ENCODE measurements at regions not wholly inside any gene's neighbourhood (a gene's known extent, or its start where the extent isn't known, plus 50 kb on each side); places are given as distances from the start of the nearest gene placed in this dataset.

DNA sequence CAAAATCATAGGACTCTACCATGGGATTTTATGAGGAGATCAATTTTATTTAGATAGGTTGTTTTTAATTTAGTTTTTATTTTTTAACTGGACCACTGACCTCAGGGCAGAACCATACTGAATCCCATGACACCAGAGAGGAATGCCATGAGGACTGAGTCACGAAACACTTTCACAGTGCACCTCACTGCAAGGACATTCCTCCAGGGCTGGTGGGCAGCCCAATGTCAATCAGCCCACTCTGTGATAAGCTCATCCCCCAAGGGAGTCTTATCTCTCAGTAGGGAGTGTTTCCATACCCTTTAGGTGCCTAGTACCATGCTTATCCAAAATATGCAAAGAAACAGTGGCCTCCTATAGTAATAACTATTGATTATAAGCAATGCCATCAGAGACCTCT is 224.5 kb upstream of the CDH6 start:
- DNase-seq (ENCODE audit: low spot score): no peak
- intact Hi-C loops (cut with micrococcal nuclease; ENCODE audit: unreplicated experiment): no loop called here
- no peaks in the 10 kb centered on the region for H3K36me3 ChIP-seq (ENCODE audit: insufficient read depth, low read length)
- no TSS peak for BruUV-seq (replicated peaks)
- H3K4me1 ChIP-seq (ENCODE audit: insufficient read depth, low read length, poor library complexity, severe bottlenecking): no peaks in the 10 kb centered on the region
- no peak overlapping the region for H2AFZ ChIP-seq (ENCODE audit: low read length)
- CTCF ChIA-PET (ENCODE audit: unreplicated experiment): no interaction called here
- H3K4me3 ChIP-seq (ENCODE audit: low read depth, low read length, poor library complexity, severe bottlenecking): no peak overlapping the region
- POLR2A ChIA-PET: no interaction called here
- H3K9me3 ChIP-seq (ENCODE audit: low read length): no peaks in the 10 kb centered on the region
- no peaks in the 10 kb centered on the region for H3K79me2 ChIP-seq (ENCODE audit: insufficient read depth, low read depth, low read length)
- no peaks in the 10 kb centered on the region for H3K9me2 ChIP-seq (ENCODE audit: insufficient read depth, low read length)
- no peak overlapping the region for H3K27ac ChIP-seq (ENCODE audit: low read depth, low read length, poor library complexity, severe bottlenecking)
- no peak overlapping the region for H3K4me2 ChIP-seq (ENCODE audit: low read length)
- TF ChIP-seq EZH2phosphoT487 (IDR thresholded peaks at IDR 0.05; ENCODE audit: borderline replicate concordance, low read depth, low read length): no peak
- TF ChIP-seq, protein P1, sequence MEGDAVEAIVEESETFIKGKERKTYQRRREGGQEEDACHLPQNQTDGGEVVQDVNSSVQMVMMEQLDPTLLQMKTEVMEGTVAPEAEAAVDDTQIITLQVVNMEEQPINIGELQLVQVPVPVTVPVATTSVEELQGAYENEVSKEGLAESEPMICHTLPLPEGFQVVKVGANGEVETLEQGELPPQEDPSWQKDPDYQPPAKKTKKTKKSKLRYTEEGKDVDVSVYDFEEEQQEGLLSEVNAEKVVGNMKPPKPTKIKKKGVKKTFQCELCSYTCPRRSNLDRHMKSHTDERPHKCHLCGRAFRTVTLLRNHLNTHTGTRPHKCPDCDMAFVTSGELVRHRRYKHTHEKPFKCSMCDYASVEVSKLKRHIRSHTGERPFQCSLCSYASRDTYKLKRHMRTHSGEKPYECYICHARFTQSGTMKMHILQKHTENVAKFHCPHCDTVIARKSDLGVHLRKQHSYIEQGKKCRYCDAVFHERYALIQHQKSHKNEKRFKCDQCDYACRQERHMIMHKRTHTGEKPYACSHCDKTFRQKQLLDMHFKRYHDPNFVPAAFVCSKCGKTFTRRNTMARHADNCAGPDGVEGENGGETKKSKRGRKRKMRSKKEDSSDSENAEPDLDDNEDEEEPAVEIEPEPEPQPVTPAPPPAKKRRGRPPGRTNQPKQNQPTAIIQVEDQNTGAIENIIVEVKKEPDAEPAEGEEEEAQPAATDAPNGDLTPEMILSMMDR (conservative IDR thresholded peaks at IDR 0.05; ENCODE audit: low read length): no peak
- no peaks in the 10 kb centered on the region for H4K20me1 ChIP-seq (ENCODE audit: insufficient read depth, low read length)

DNA sequence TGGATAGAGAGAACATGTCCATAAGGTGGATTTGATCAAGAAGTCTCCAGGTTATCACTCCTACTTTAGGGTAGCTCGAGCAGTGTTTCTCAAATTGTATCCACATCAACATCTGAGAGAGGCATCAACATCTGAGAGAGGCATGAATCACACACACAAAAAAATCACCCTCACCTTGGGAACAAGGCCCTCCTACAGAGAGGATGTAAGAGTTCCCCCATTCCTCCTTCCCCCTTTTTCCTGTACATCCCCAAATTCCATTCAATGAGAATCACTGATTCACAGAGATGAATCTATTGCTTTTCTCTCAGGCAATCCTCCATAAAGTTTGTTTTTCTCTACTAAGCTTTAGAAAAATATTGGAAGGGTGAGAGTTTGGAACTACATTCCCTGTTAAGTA is 233.4 kb upstream of the CDH6 start:
- Histone ChIP-seq H3K27ac (ENCODE audit: low read depth, low read length, poor library complexity, severe bottlenecking) (no peak overlapping the region), H3K79me2 (ENCODE audit: insufficient read depth, low read depth, low read length) (no peaks in the 10 kb centered on the region), H2AFZ (ENCODE audit: low read length) (no peak overlapping the region), H3K9me3 (ENCODE audit: low read length) (no peaks in the 10 kb centered on the region), H3K4me3 (ENCODE audit: low read depth, low read length, poor library complexity, severe bottlenecking) (no peak overlapping the region), H3K4me2 (ENCODE audit: low read length) (no peak overlapping the region), H3K9me2 (ENCODE audit: insufficient read depth, low read length) (no peaks in the 10 kb centered on the region), H3K4me1 (ENCODE audit: insufficient read depth, low read length, poor library complexity, severe bottlenecking) (no peaks in the 10 kb centered on the region), H4K20me1 (ENCODE audit: insufficient read depth, low read length) (no peaks in the 10 kb centered on the region), H3K36me3 (ENCODE audit: insufficient read depth, low read length) (no peaks in the 10 kb centered on the region)
- TF ChIP-seq, protein P1 (conservative IDR thresholded peaks at IDR 0.05; ENCODE audit: low read length): no peak
- TF ChIP-seq EZH2phosphoT487 (IDR thresholded peaks at IDR 0.05; ENCODE audit: borderline replicate concordance, low read depth, low read length): no peak
- no peak for DNase-seq (ENCODE audit: low spot score)
- CTCF ChIA-PET (ENCODE audit: unreplicated experiment): no interaction called here
- POLR2A ChIA-PET: no interaction called here
- intact Hi-C loops (cut with micrococcal nuclease; ENCODE audit: unreplicated experiment): no loop called here
- no TSS peak for BruUV-seq (replicated peaks)

DNA sequence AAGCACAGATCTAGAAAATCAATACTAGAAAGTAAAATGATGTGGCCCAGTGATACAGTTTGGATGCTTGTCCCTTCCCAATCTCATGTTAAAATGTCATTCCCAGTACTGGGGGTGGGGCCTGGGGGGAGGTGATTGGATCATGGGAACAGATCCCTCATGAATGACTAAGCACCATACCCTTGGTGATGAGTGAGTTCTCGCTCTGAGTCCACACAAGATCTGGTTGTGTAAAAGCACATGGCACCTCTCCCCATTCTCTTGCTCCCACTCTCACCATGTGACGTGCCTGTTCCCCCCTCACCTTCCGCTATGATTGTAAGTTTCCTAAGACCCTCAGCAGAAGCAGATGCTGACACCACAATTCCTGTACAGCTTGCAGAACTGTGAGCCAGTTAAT is 234.2 kb upstream of the CDH6 start:
- no peaks in the 10 kb centered on the region for H3K9me2 ChIP-seq (ENCODE audit: insufficient read depth, low read length)
- H3K27ac ChIP-seq (ENCODE audit: low read depth, low read length, poor library complexity, severe bottlenecking): no peak overlapping the region
- H3K4me1 ChIP-seq (ENCODE audit: insufficient read depth, low read length, poor library complexity, severe bottlenecking): no peaks in the 10 kb centered on the region
- H3K79me2 ChIP-seq (ENCODE audit: insufficient read depth, low read depth, low read length): no peaks in the 10 kb centered on the region
- no peaks in the 10 kb centered on the region for H3K9me3 ChIP-seq (ENCODE audit: low read length)
- H3K4me2 ChIP-seq (ENCODE audit: low read length): no peak overlapping the region
- ChIA-PET POLR2A (no interaction called here), CTCF (ENCODE audit: unreplicated experiment) (no interaction called here)
- no peaks in the 10 kb centered on the region for H3K36me3 ChIP-seq (ENCODE audit: insufficient read depth, low read length)
- no TSS peak for BruUV-seq (replicated peaks)
- H4K20me1 ChIP-seq (ENCODE audit: insufficient read depth, low read length): no peaks in the 10 kb centered on the region
- no peak overlapping the region for H2AFZ ChIP-seq (ENCODE audit: low read length)
- intact Hi-C loops (cut with micrococcal nuclease; ENCODE audit: unreplicated experiment): no loop called here
- no peak for TF ChIP-seq EZH2phosphoT487 (IDR thresholded peaks at IDR 0.05; ENCODE audit: borderline replicate concordance, low read depth, low read length)
- TF ChIP-seq, protein P1 (conservative IDR thresholded peaks at IDR 0.05; ENCODE audit: low read length): no peak
- H3K4me3 ChIP-seq (ENCODE audit: low read depth, low read length, poor library complexity, severe bottlenecking): no peak overlapping the region
- DNase-seq (ENCODE audit: low spot score): no peak

Data from OCI-LY7 (cell line).